ENCODE measurements at regions not wholly inside any gene's neighbourhood (a gene's known extent, or its start where the extent isn't known, plus 50 kb on each side); places are given as distances from the start of the nearest gene placed in this dataset.

- TF ChIP-seq CTCF (IDR thresholded peaks at IDR 0.05; ENCODE audit: low read depth, low read length, missing input control) (no peak), YY1 (IDR thresholded peaks at IDR 0.05) (no peak), EGR1 (IDR thresholded peaks at IDR 0.05; ENCODE audit: low read depth in 2 of 2) (no peak), GABPA (IDR thresholded peaks at IDR 0.05 in 1 of 2, conservative IDR thresholded peaks at IDR 0.05 in 1 of 2) (no peak), TAF1 (conservative IDR thresholded peaks at IDR 0.05) (no peak)
Measured at GRCh38 chr6:144879436-144879835, 594.3 kb downstream of the UTRN start.

Data from liver (tissue), 3 donors.